ENCODE measurements at regions not wholly inside any gene's neighbourhood (a gene's known extent, or its start where the extent isn't known, plus 50 kb on each side); places are given as distances from the start of the nearest gene placed in this dataset.
A peak's percentile ranks its signal among the peaks of the same experiment; 100 is the strongest.

DNA sequence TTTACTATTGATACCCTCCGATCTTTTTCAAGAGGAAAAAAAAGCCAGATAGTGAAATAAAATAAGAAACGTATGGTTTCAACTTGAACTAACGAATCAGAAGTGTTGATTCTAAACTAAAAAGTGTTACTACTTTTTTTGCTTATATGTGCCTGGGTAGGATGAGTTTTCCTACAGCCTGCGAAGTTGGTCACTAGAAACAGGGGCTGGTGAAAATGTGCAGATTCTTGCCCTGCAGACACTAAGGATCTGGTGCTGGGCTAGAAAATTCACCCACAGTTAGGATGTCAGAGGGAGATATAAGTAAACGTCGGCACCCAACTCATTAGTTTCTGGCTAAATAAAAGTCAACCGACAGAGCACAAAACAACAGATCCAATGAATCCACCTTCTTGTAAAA, 298.7 kb upstream of the NFE2L3 start:
- Histone ChIP-seq H3K4me3 (no peak overlapping the region), H3K27ac (peak overlapping the region in 1 of 5 donors; percentile 22), H3K36me3 (replicated peaks in 1 of 2) (no peaks in the 10 kb centered on the region), H3K27me3 (peaks cover 54% of the 10 kb centered on the region), H3K9me3 (replicated peaks in 1 of 3) (no peaks in the 10 kb centered on the region), H3K4me1 (replicated peaks in 1 of 2) (peaks cover 10 to 39% of the 10 kb centered on the region in 2 donors)
- no peak for TF ChIP-seq CTCF (IDR thresholded peaks at IDR 0.05)
- TF ChIP-seq POLR2A (IDR thresholded peaks at IDR 0.05), result no peak
- no peak for DNase-seq
- WGBS, 4 donors, result 66 to 74% (median 73%) methylated on average over 7 of the region's 7 CpGs
- intact Hi-C loops (cut with DNase I), result loop anchor here (5.0 to 10.0 kb wide), 3 partner anchors 286 to 599 kb away; no protein-coding TSS in a partner anchor

- H3K9me3 ChIP-seq (replicated peaks in 1 of 3), result no peaks in the 10 kb centered on the region
- H3K36me3 ChIP-seq (replicated peaks in 1 of 2), result no peaks in the 10 kb centered on the region
- DNase-seq, result no peak
- no peak overlapping the region for H3K4me3 ChIP-seq
- peak overlapping the region in 1 of 5 donors; percentile 22 for H3K27ac ChIP-seq
- peaks cover 10 to 39% of the 10 kb centered on the region in 2 donors for H3K4me1 ChIP-seq (replicated peaks in 1 of 2)
- TF ChIP-seq POLR2A (IDR thresholded peaks at IDR 0.05) (no peak), CTCF (IDR thresholded peaks at IDR 0.05) (no peak)
- 41 to 48% (median 43%) methylated on average over 14 of the region's 14 CpGs for WGBS, 4 donors
- peaks cover 62% of the 10 kb centered on the region for H3K27me3 ChIP-seq
- intact Hi-C loops (cut with DNase I), result loop anchor here (5.0 to 10.0 kb wide), 3 partner anchors 287 to 599 kb away; no protein-coding TSS in a partner anchor
Measured at GRCh38 chr7:25854059-25854458, 297.9 kb upstream of the NFE2L3 start.

DNA sequence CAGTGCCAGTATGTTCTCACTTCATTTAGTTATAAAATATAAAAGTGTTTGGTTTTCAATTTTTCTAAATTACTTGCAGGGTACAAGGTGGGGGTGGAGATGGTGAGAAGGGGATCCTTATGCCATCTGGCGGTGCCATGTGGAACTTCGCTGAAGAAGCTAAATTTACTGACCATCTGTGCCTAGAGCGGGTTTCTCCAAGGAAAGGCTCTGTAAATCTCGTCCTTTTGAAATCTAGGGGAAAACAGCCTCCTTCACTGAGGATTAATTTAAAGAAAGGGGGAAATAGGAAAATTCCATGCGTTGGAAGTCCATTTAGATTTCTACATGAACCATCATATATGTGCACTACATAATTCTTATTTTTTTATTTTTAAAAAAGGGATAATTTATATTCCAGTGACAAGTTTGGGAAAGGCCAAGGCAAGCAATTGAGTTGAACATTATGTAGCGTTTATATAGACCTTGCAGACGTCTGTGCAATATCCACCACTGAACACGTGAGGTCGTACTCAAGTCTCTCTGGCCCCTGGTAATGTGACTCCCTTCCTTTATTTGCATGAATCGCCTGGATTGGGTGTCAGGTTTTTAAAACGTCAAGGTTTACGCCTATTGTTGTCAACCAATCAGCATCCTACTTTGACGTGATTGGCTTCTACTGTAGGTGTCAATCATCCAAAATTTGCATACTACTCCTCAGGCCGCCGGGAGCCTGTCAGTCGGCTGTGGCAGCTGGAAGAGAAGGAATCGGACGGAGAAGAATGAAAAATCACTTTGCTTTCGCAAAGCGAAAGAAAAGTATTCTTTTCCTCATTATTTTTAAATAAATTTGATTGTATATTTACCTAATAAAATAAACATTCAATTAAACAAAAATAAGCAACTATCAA, 297.1 kb upstream of the NFE2L3 start:
- no peaks in the 10 kb centered on the region for H3K36me3 ChIP-seq (replicated peaks in 1 of 2)
- intact Hi-C loops (cut with DNase I), result loop anchor here (5.0 to 10.0 kb wide), 3 partner anchors 288 to 600 kb away; no protein-coding TSS in a partner anchor
- WGBS, 4 donors, result 15 to 19% (median 16%) methylated on average over 20 of the region's 20 CpGs
- peaks cover 2 to 31% of the 10 kb centered on the region in 2 donors for H3K4me1 ChIP-seq (replicated peaks in 1 of 2)
- peak overlapping the region in 1 of 5 donors; percentile 2 for H3K27ac ChIP-seq
- no peaks in the 10 kb centered on the region for H3K9me3 ChIP-seq (replicated peaks in 1 of 3)
- no peak overlapping the region for H3K4me3 ChIP-seq
- H3K27me3 ChIP-seq, result peaks cover 70% of the 10 kb centered on the region
- DNase-seq, result peak in 4 of 7 donors; percentile 23 to 74 (median 56)
- TF ChIP-seq CTCF (IDR thresholded peaks at IDR 0.05), result peak in 5 of 6 experiments; percentile 32 to 63 (median 54)
- peak in 1 of 2 donors; percentile 42 for TF ChIP-seq POLR2A (IDR thresholded peaks at IDR 0.05)

All from adrenal gland (tissue), 9 donors.